CD14-positive monocyte (primary cell): ENCODE measurements at regions not wholly inside any gene's neighbourhood (a gene's known extent, or its start where the extent isn't known, plus 50 kb on each side); places are given as distances from the start of the nearest gene placed in this dataset.
A peak's percentile ranks its signal among the peaks of the same experiment; 100 is the strongest.

Source experiments
- DNase-seq, 3 donors: peaks; one replicate each; pipeline ENCODE4 v3.0.0-alpha.2; 2011 to 2022
- H2AFZ ChIP-seq: 2 replicates; pipeline ENCODE4 v1.6.0; 2012; ENCODE audit warnings: mild to moderate bottlenecking, low read depth, low read length, inconsistent platforms; ENCODE audit not compliant: insufficient read depth, poor library complexity, severe bottlenecking
- H3K27ac ChIP-seq, 2 donors: 1 replicate in 1 of 2; 2 replicates in 1 of 2; pipeline ENCODE4 v1.5.1; 2012 to 2013; ENCODE audit warnings: low read length in 2 of 2, control low read depth in 1 of 2, inconsistent platforms in 1 of 2, low read depth in 1 of 2, mild to moderate bottlenecking in 1 of 2
- H3K27me3 ChIP-seq, 2 donors: one replicate each; pipeline versions ENCODE4 v1.6.0 to v1.6.1; 2011 to 2013; ENCODE audit warnings: low read length in 2 of 2; ENCODE audit not compliant: control insufficient read depth in 2 of 2, insufficient read depth in 2 of 2
- H3K36me3 ChIP-seq, 2 donors: replicated peaks in 1 of 2; 1 replicate in 1 of 2; 2 replicates in 1 of 2; pipeline versions ENCODE4 v1.5.1 to v1.6.1; 2012 to 2013; ENCODE audit warnings: low read length in 2 of 2, control low read depth in 1 of 2, inconsistent platforms in 1 of 2, mild to moderate bottlenecking in 1 of 2; ENCODE audit not compliant: insufficient read depth in 2 of 2, control insufficient read depth in 1 of 2
- H3K4me1 ChIP-seq, 2 donors: 1 replicate in 1 of 2; 2 replicates in 1 of 2; pipeline versions ENCODE4 v1.5.1 to v1.6.1; 2012 to 2013; ENCODE audit warnings: low read length in 2 of 2, control low read depth in 1 of 2, inconsistent platforms in 1 of 2, mild to moderate bottlenecking in 1 of 2, moderate library complexity in 1 of 2; ENCODE audit not compliant: insufficient read depth in 2 of 2, control insufficient read depth in 1 of 2
- H3K4me2 ChIP-seq: replicated peaks from 2 replicates; pipeline ENCODE3; 2012; ENCODE audit warnings: low read length, moderate library complexity, mild to moderate bottlenecking; ENCODE audit not compliant: poor library complexity, severe bottlenecking; ENCODE audit errors: extremely low read depth
- H3K4me3 ChIP-seq, 3 experiments: fragments of 200-600 bp in 1 of 3; sonication (generic) in 1 of 3; replicated peaks in 1 of 3; 1 replicate in 2 of 3; 2 replicates in 1 of 3; pipeline ENCODE4 v1.5.1; 2011 to 2013; ENCODE audit warnings: low read length in 3 of 3, mild to moderate bottlenecking in 3 of 3, control low read depth in 2 of 3, low read depth in 2 of 3, inconsistent platforms in 1 of 3, moderate library complexity in 1 of 3
- H3K79me2 ChIP-seq: 2 replicates; pipeline ENCODE4 v1.6.0; 2012; ENCODE audit warnings: mild to moderate bottlenecking, control low read depth, inconsistent platforms, low read length, moderate library complexity; ENCODE audit not compliant: insufficient read depth
- H3K9ac ChIP-seq: 2 replicates; pipeline ENCODE4 v1.6.0; 2017; ENCODE audit warnings: low read length, mild to moderate bottlenecking; ENCODE audit not compliant: insufficient read depth, poor library complexity, severe bottlenecking
- H3K9me3 ChIP-seq, 2 donors: replicated peaks in 1 of 2; 1 replicate in 1 of 2; 2 replicates in 1 of 2; pipeline versions ENCODE4 v1.5.1 to v1.6.1; 2012 to 2013; ENCODE audit warnings: low read length in 2 of 2, control low read depth in 1 of 2; ENCODE audit not compliant: control insufficient read depth in 1 of 2, insufficient read depth in 1 of 2
- H4K20me1 ChIP-seq: 2 replicates; pipeline ENCODE4 v1.6.0; 2012; ENCODE audit warnings: mild to moderate bottlenecking, low read length, control low read depth, moderate library complexity; ENCODE audit not compliant: insufficient read depth
- H3K27ac Mint-ChIP-seq, 7 donors: one replicate each; pipeline ENCODE4 v1.8.0; 2020; ENCODE audit warnings: mild to moderate bottlenecking in 7 of 7, mixed read lengths in 7 of 7, moderate library complexity in 6 of 7, inconsistent platforms in 2 of 7
- H3K27me3 Mint-ChIP-seq, 3 donors: one replicate each; pipeline ENCODE4 v1.8.0; 2021 to 2022; ENCODE audit warnings: low read depth in 3 of 3, mild to moderate bottlenecking in 3 of 3, mixed read lengths in 3 of 3, moderate library complexity in 3 of 3, inconsistent platforms in 1 of 3
- H3K36me3 Mint-ChIP-seq, 2 donors: one replicate each; pipeline ENCODE4 v1.8.0; 2020; ENCODE audit warnings: mixed read lengths in 2 of 2, inconsistent platforms in 1 of 2, mild to moderate bottlenecking in 1 of 2
- H3K4me1 Mint-ChIP-seq: one replicate; pipeline ENCODE4 v1.8.0; 2020; ENCODE audit warnings: mild to moderate bottlenecking, mixed read lengths
- H3K4me3 Mint-ChIP-seq, 2 donors: one replicate each; pipeline ENCODE4 v1.8.0; 2020; ENCODE audit warnings: mild to moderate bottlenecking in 2 of 2, mixed read lengths in 2 of 2, moderate library complexity in 1 of 2
- H3K9me3 Mint-ChIP-seq, 7 donors: one replicate each; pipeline ENCODE4 v1.8.0; 2020 to 2022; ENCODE audit warnings: mixed read lengths in 7 of 7, mild to moderate bottlenecking in 6 of 7, moderate library complexity in 6 of 7, inconsistent platforms in 2 of 7
- WGBS: methylation state at CpG from one replicate; pipeline ENCODE4 v1.1.5; 2013; ENCODE audit warnings: missing lambda C conversion rate; ENCODE audit not compliant: insufficient coverage; 5-methylcytosine and 5-hydroxymethylcytosine counted together
- intact Hi-C, 2 donors: fragments of 100-400 bp; cut with micrococcal nuclease; formaldehyde crosslinking; loops; one replicate each; pipeline versions ENCODE4 v1.15.0 to v1.15.1; 2023
- TF ChIP-seq, protein P1 (sequence below): fragments of 200-600 bp; IDR thresholded peaks from one replicate; pipeline ENCODE4 v1.8.0; 2022; ENCODE audit warnings: antibody characterized with exemption, mild to moderate bottlenecking

DNA sequence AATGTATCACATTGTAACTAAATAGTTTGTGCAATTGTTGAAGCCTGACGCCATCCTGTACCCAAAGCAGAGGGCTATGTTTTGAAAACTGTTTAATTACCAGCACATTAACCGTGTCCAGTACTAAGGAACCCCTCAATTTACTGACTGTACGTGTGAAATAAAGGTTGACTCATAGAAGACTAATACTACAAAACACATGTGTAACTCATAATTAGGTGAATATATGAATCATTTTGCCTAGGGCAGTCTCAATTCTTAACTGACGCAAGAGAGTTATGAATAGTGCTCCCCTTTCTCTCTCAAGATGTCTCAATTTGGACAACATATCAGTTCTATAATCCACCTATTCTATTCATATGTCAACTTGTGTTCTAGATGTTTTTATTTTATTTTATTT, 558.4 kb downstream of the PRDM9 start:
- H3K36me3 Mint-ChIP-seq: no peaks in the 10 kb centered on the region
- DNase-seq: no peak
- no peaks in the 10 kb centered on the region for H3K27me3 Mint-ChIP-seq
- Histone ChIP-seq H3K36me3 (no peaks in the 10 kb centered on the region), H3K4me2 (no peak overlapping the region), H3K9ac (no peak overlapping the region), H3K27ac (no peak overlapping the region), H3K4me1 (no peaks in the 10 kb centered on the region), H3K9me3 (peaks cover 0 to 8% of the 10 kb centered on the region in 2 donors), H3K4me3 (no peak overlapping the region), H3K79me2 (no peaks in the 10 kb centered on the region), H4K20me1 (no peaks in the 10 kb centered on the region), H2AFZ (no peak overlapping the region), H3K27me3 (no peaks in the 10 kb centered on the region)
- H3K4me1 Mint-ChIP-seq: no peaks in the 10 kb centered on the region
- intact Hi-C loops: no loop called here
- no peak overlapping the region for H3K4me3 Mint-ChIP-seq
- TF ChIP-seq, protein P1, sequence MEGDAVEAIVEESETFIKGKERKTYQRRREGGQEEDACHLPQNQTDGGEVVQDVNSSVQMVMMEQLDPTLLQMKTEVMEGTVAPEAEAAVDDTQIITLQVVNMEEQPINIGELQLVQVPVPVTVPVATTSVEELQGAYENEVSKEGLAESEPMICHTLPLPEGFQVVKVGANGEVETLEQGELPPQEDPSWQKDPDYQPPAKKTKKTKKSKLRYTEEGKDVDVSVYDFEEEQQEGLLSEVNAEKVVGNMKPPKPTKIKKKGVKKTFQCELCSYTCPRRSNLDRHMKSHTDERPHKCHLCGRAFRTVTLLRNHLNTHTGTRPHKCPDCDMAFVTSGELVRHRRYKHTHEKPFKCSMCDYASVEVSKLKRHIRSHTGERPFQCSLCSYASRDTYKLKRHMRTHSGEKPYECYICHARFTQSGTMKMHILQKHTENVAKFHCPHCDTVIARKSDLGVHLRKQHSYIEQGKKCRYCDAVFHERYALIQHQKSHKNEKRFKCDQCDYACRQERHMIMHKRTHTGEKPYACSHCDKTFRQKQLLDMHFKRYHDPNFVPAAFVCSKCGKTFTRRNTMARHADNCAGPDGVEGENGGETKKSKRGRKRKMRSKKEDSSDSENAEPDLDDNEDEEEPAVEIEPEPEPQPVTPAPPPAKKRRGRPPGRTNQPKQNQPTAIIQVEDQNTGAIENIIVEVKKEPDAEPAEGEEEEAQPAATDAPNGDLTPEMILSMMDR: no peak
- H3K27ac Mint-ChIP-seq: no peak overlapping the region
- H3K9me3 Mint-ChIP-seq: peaks cover 0 to 15% (median 2%) of the 10 kb centered on the region in 7 donors
- WGBS: no CpG with 5 or more reads among the region's 4 CpGs

DNA sequence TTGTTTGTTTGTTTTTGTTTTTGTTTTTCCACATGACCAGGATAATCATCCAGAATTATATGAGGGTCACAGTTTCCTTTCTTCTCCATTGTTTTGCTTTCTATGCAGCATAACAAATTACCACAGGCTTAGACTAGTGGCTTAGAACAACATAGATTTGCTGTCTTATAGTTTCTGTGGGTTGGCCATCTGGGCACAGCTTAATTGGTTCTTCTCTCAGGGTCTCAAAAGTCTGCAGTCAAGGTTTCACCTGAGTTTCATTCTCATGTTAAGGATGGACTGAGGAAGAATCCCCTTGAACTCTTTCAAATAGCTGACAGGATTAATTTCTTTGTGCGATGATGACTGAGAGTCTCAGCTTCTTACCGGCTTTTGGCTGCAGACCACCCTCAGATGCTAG, 559.8 kb downstream of the PRDM9 start:
- Mint-ChIP-seq H3K36me3 (no peaks in the 10 kb centered on the region), H3K4me3 (no peak overlapping the region), H3K9me3 (peaks cover 0 to 15% (median 2%) of the 10 kb centered on the region in 7 donors), H3K27me3 (no peaks in the 10 kb centered on the region), H3K4me1 (no peaks in the 10 kb centered on the region), H3K27ac (peak overlapping the region in 1 of 7 donors; percentile 37)
- Histone ChIP-seq H3K27ac (no peak overlapping the region), H3K9me3 (peaks cover 0 to 8% of the 10 kb centered on the region in 2 donors), H3K27me3 (no peaks in the 10 kb centered on the region), H4K20me1 (no peaks in the 10 kb centered on the region), H3K4me3 (no peak overlapping the region), H3K9ac (no peak overlapping the region), H3K36me3 (no peaks in the 10 kb centered on the region), H2AFZ (no peak overlapping the region), H3K79me2 (no peaks in the 10 kb centered on the region), H3K4me2 (no peak overlapping the region), H3K4me1 (no peaks in the 10 kb centered on the region)
- DNase-seq: no peak
- WGBS: 100% methylated on average over 2 of the region's 2 CpGs
- TF ChIP-seq, protein P1: no peak
- intact Hi-C loops: no loop called here
